OCI-LY3 (cell line): ENCODE measurements at regions not wholly inside any gene's neighbourhood (a gene's known extent, or its start where the extent isn't known, plus 50 kb on each side); places are given as distances from the start of the nearest gene placed in this dataset.

Experiments used
- EZH2phosphoT487 ChIP-seq: fragments of 200-600 bp; shearing (Covaris generic); IDR thresholded peaks from 2 replicates; pipeline ENCODE4 v1.6.1; 2018; ENCODE audit warnings: antibody characterized with exemption, mixed run types, low read depth
- TF ChIP-seq, protein P1 (sequence below): fragments of 200-600, 300-600 bp; sonication (generic); IDR thresholded peaks from 2 replicates; pipeline ENCODE4 v1.5.1; 2014; ENCODE audit warnings: antibody characterized with exemption, low read length, low read depth

DNA sequence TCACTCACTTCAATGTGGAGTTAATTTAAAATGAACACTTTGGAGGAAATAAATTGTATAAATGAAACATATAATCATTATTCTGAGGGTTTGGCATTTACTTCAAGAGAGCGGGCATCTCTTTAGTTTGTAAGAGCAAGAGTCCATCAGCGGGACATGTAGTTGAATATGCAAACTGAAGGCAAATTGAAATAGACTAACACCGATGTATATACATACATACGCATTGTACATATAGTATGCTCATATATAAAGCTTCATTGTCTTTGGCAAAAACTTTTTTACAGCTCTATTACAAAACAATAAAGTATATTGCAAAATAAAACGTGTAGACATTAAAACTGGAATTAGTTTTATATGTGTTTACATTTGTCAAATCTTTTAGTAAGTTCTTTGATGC is 328.9 kb downstream of the LTN1 start:
- TF ChIP-seq, protein P1, sequence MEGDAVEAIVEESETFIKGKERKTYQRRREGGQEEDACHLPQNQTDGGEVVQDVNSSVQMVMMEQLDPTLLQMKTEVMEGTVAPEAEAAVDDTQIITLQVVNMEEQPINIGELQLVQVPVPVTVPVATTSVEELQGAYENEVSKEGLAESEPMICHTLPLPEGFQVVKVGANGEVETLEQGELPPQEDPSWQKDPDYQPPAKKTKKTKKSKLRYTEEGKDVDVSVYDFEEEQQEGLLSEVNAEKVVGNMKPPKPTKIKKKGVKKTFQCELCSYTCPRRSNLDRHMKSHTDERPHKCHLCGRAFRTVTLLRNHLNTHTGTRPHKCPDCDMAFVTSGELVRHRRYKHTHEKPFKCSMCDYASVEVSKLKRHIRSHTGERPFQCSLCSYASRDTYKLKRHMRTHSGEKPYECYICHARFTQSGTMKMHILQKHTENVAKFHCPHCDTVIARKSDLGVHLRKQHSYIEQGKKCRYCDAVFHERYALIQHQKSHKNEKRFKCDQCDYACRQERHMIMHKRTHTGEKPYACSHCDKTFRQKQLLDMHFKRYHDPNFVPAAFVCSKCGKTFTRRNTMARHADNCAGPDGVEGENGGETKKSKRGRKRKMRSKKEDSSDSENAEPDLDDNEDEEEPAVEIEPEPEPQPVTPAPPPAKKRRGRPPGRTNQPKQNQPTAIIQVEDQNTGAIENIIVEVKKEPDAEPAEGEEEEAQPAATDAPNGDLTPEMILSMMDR, result no peak
- TF ChIP-seq EZH2phosphoT487, result no peak
